ENCODE measurements at regions not wholly inside any gene's neighbourhood (a gene's known extent, or its start where the extent isn't known, plus 50 kb on each side); places are given as distances from the start of the nearest gene placed in this dataset.
A peak's percentile ranks its signal among the peaks of the same experiment; 100 is the strongest.

- H4K20me1 ChIP-seq (ENCODE audit: insufficient read depth) = no peaks in the 10 kb centered on the region
- no peak for TF ChIP-seq CTCF (conservative IDR thresholded peaks at IDR 0.05)
- TF ChIP-seq EZH2 (IDR thresholded peaks at IDR 0.05; ENCODE audit: low read depth) = no peak
- H2AFZ ChIP-seq = no peak overlapping the region
- no peak overlapping the region for H3K4me3 ChIP-seq
- H3K27ac ChIP-seq = no peak overlapping the region
- ChIA-PET CTCF (no interaction called here), POLR2A (ENCODE audit: unreplicated experiment) (no interaction called here)
- no peak overlapping the region for H3K4me2 ChIP-seq
- H3K36me3 ChIP-seq (ENCODE audit: low read depth) = no peaks in the 10 kb centered on the region
- intact Hi-C loops (cut with micrococcal nuclease; ENCODE audit: unreplicated experiment) = no loop called here
- no peaks in the 10 kb centered on the region for H3K9me2 ChIP-seq (ENCODE audit: insufficient read depth)
- H3K79me2 ChIP-seq (ENCODE audit: low read depth) = no peaks in the 10 kb centered on the region
- H3K27me3 ChIP-seq (ENCODE audit: insufficient read depth, low read depth) = 0 out of 2 replicates have a peak, but pooled peaks cover 8% of the 10 kb centered on the region
- DNase-seq = no peak
- H3F3A ChIP-seq (ENCODE audit: insufficient read depth, low read depth) = no peaks in the 10 kb centered on the region
- BruUV-seq (replicated peaks) = no TSS peak
- no peaks in the 10 kb centered on the region for H3K9me3 ChIP-seq (ENCODE audit: insufficient read depth, low read depth)
- no peaks in the 10 kb centered on the region for H3K4me1 ChIP-seq (replicated peaks; ENCODE audit: insufficient read depth)
These were observed 219.5 kb upstream of the SOX11 start for GRCh38 chr2:5472673-5473072.

- H3K27me3 ChIP-seq (ENCODE audit: insufficient read depth, low read depth) = 0 out of 2 replicates have a peak, but pooled peaks cover 9% of the 10 kb centered on the region
- TF ChIP-seq EZH2 (IDR thresholded peaks at IDR 0.05; ENCODE audit: low read depth) (no peak), CTCF (conservative IDR thresholded peaks at IDR 0.05) (no peak)
- H3K4me2 ChIP-seq = no peak overlapping the region
- no peaks in the 10 kb centered on the region for H3K4me1 ChIP-seq (replicated peaks; ENCODE audit: insufficient read depth)
- intact Hi-C loops (cut with micrococcal nuclease; ENCODE audit: unreplicated experiment) = no loop called here
- ChIA-PET POLR2A (ENCODE audit: unreplicated experiment) (no interaction called here), CTCF (no interaction called here)
- H3F3A ChIP-seq (ENCODE audit: insufficient read depth, low read depth) = no peaks in the 10 kb centered on the region
- BruUV-seq (replicated peaks) = no TSS peak
- H3K4me3 ChIP-seq = no peak overlapping the region
- H3K79me2 ChIP-seq (ENCODE audit: low read depth) = no peaks in the 10 kb centered on the region
- H4K20me1 ChIP-seq (ENCODE audit: insufficient read depth) = no peaks in the 10 kb centered on the region
- H2AFZ ChIP-seq = no peak overlapping the region
- DNase-seq = no peak
- H3K27ac ChIP-seq = no peak overlapping the region
- H3K36me3 ChIP-seq (ENCODE audit: low read depth) = no peaks in the 10 kb centered on the region
- no peaks in the 10 kb centered on the region for H3K9me2 ChIP-seq (ENCODE audit: insufficient read depth)
- no peaks in the 10 kb centered on the region for H3K9me3 ChIP-seq (ENCODE audit: insufficient read depth, low read depth)
These were observed 218.5 kb upstream of the SOX11 start for GRCh38 chr2:5473635-5474034.

- TF ChIP-seq EZH2 (IDR thresholded peaks at IDR 0.05; ENCODE audit: low read depth) = no peak
- no peak for TF ChIP-seq CTCF (conservative IDR thresholded peaks at IDR 0.05)
- no peaks in the 10 kb centered on the region for H3F3A ChIP-seq (ENCODE audit: insufficient read depth, low read depth)
- CTCF ChIA-PET = no interaction called here
These were observed 217.5 kb upstream of the SOX11 start for GRCh38 chr2:5474716-5475115.

More at GRCh38 chr2:5474716-5475115, 217.5 kb upstream of the SOX11 start:
- Histone ChIP-seq H3K4me3 (no peak overlapping the region), H3K27me3 (ENCODE audit: insufficient read depth, low read depth) (0 out of 2 replicates have a peak, but pooled peaks cover 9% of the 10 kb centered on the region), H3K9me3 (ENCODE audit: insufficient read depth, low read depth) (no peaks in the 10 kb centered on the region), H3K4me2 (no peak overlapping the region), H2AFZ (no peak overlapping the region), H3K36me3 (ENCODE audit: low read depth) (no peaks in the 10 kb centered on the region), H3K79me2 (ENCODE audit: low read depth) (no peaks in the 10 kb centered on the region), H3K4me1 (replicated peaks; ENCODE audit: insufficient read depth) (no peaks in the 10 kb centered on the region), H3K27ac (no peak overlapping the region), H3K9me2 (ENCODE audit: insufficient read depth) (no peaks in the 10 kb centered on the region), H4K20me1 (ENCODE audit: insufficient read depth) (no peaks in the 10 kb centered on the region)
- intact Hi-C loops (cut with micrococcal nuclease; ENCODE audit: unreplicated experiment) = no loop called here
- DNase-seq = peak in 1 of 2 experiments; percentile 2
- no TSS peak for BruUV-seq (replicated peaks)
- POLR2A ChIA-PET (ENCODE audit: unreplicated experiment) = no interaction called here
